ENCODE measurements at regions not wholly inside any gene's neighbourhood (a gene's known extent, or its start where the extent isn't known, plus 50 kb on each side); places are given as distances from the start of the nearest gene placed in this dataset.

DNA sequence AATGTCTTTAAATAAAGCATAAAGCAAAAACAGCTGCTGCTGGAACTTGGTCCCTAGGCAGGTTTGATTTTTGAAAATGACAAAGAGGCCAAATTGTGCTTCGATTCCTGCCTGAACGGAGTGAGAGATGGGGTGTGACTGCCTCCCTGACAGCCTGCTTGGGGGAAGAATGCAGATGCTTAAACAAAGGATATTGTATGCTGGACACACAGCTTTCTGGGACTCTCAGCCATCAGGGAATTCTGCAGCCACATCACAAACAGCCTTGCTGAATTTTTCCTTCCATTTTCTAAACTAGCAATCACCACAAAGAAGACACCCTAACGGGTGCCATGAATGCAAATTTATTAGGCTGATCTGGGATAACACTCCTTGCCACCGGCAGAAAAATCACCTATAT is 83.9 kb upstream of the CPEB2 start:
- TF ChIP-seq, protein P1, sequence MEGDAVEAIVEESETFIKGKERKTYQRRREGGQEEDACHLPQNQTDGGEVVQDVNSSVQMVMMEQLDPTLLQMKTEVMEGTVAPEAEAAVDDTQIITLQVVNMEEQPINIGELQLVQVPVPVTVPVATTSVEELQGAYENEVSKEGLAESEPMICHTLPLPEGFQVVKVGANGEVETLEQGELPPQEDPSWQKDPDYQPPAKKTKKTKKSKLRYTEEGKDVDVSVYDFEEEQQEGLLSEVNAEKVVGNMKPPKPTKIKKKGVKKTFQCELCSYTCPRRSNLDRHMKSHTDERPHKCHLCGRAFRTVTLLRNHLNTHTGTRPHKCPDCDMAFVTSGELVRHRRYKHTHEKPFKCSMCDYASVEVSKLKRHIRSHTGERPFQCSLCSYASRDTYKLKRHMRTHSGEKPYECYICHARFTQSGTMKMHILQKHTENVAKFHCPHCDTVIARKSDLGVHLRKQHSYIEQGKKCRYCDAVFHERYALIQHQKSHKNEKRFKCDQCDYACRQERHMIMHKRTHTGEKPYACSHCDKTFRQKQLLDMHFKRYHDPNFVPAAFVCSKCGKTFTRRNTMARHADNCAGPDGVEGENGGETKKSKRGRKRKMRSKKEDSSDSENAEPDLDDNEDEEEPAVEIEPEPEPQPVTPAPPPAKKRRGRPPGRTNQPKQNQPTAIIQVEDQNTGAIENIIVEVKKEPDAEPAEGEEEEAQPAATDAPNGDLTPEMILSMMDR (IDR thresholded peaks at IDR 0.05) = no peak
- no peak for TF ChIP-seq POLR2A (IDR thresholded peaks at IDR 0.05)

Data from adrenal gland (tissue), 5 donors.